ENCODE measurements at regions not wholly inside any gene's neighbourhood (a gene's known extent, or its start where the extent isn't known, plus 50 kb on each side); places are given as distances from the start of the nearest gene placed in this dataset.

GRCh38 chr2:235371018-235371417, 122.8 kb upstream of the AGAP1 start:
- no peak for DNase-seq

DNA sequence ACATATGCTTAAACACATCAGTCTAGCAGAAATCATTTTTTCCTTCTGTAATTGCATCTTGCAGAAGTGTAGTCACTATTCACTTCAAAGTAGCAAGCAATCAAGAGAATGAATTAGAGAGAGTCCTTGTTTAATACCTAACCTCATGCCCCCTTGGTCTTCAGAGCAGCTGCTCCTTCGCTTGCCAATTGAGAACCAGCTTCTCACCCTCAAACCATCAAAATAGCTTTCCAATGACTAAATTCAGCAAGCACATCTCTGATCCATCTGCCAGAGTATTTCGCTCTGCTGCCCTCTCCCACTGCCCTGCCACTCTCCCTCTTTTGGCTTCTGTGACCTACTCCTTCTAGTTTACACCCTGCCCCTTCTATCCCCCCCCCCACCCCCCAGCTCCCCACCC, 120.7 kb upstream of the AGAP1 start:
- DNase-seq, result no peak

- no peak for DNase-seq
Observed at GRCh38 chr2:235377176-235377575, 116.7 kb upstream of the AGAP1 start.

GRCh38 chr2:235378246-235378645, 115.6 kb upstream of the AGAP1 start:
- no peak for DNase-seq

GRCh38 chr2:235378944-235379343, 114.9 kb upstream of the AGAP1 start:
- no peak for DNase-seq

DNA sequence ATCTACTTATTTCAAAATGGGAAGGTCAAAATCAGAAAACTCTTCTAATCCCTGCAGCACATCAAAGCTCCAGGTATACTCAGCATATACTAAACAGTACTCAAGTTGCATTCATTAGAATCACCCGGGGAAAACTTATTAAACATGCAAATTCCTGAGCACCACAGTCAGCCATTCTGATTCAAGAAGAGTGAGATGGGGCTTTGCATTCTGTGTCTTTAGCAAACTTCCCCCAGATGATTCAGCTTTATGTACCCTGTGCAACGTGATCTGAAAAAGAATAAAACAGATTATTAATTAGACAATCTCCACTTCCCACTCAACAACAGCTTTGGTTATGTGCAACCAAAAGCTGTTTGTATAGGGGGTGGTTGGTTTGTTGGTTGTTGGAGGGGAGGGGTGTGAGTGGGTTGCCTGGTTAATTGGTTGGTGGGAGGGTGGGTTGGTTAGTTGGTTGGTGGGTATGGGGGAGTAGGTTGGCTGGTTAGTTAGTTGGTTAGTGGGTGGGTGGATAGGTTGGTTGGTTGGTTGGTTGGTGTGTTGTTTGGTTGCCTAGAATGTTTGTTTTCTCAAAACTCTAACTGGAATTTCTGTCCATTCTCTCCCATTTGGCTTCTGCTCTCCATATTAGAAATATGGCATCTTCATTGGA, 112.5 kb upstream of the AGAP1 start:
- DNase-seq, result no peak

DNA sequence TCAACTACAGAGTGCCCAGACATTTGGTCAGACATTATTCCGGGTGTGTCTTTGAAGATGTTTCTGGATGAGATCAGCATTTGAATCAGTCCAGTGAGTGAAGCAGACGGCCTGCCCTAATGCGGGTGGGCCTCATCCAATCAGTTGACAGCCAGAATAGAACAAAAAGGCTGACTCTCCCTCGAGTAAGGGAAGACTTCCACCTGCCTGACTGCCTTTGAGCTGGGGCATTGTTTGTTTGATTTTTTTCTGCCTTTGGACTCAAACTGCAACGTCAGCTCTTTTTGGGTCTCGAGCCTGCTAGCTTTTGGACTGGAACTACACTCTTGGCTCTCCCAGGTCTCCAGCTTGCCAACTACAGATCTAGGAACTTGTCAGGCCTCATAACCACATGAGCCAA, 111.7 kb upstream of the AGAP1 start:
- peak; percentile 52 for DNase-seq

GRCh38 chr2:235382601-235383000, 111.2 kb upstream of the AGAP1 start:
- no peak for DNase-seq

- peak; percentile 49 for DNase-seq
Observed at GRCh38 chr2:235383272-235383843, 110.5 kb upstream of the AGAP1 start.

DNA sequence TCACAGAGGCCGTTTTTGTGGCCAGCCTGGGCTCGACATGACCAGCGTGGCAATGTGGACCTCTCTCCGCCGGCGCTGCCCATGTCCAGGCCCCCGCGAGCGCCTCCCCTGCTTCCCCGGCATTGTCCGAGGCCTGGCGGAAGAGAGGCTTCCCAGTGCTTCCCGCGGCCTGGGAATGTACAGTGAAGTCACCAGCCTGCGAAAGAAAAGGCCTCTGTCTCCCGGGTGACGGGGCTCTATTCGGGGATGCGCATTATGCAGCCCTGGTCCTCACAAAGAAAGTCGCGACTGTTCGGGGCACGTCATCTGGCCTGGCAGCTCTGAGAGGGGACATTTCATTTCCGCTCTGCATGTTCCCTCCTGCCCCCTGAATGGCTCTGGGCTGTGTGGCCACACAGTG, 109.2 kb upstream of the AGAP1 start:
- no peak for DNase-seq

DNA sequence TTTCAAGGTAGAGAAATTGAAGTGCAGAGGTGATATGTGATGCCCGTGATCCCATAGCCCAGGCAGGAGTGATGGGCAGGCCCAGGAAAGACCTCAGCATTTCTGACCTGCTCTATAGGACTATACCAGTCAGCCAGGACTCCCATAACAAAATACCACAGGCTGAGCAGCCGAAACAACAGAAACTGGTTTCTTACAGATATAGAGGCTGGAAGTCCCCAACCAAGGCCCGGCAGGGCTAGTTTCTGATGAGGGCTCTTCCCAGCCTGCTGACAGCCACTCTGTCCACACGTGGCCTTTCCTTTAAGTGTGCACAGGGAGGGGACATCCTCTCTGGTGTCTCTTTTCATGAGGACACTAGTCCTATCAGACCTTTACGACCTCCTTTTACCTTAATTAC, 104.2 kb upstream of the AGAP1 start:
- DNase-seq, result no peak

DNA sequence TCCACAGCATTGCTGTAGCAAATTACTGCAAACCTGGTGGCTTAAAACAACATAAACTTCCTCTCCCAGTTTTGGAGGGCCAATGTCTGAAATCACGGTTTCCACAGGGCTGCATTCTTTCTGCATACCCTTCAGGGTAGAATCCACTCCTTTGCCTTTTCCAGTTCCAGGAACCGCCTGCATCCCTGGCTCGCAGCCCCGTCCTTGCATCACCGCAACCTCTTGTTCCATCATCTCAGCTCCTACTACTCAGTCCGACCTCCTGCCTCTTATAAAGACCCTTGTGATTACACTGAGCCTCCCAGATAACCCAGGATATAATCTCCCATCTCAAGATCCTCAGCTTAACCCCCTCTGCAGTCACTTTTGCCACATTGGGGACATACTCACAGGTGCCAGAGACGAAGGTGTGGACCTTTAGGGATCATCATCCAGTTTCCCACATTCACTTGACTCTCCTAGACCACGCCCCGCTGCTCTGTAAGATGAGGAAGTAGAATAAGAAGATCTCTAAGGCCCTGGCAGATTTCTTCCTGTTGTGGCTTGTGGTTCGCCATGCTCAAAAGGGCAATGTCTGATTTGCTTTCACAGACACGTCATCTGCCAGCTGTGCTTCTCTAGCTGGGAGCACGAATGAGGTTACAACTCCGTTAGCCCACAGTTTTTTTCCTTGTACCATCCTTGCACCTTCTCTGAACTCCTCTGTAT, 103.6 kb upstream of the AGAP1 start:
- peak; percentile 36 for DNase-seq

- no peak for DNase-seq
Observed at GRCh38 chr2:235390816-235391194, 103.0 kb upstream of the AGAP1 start.

DNA sequence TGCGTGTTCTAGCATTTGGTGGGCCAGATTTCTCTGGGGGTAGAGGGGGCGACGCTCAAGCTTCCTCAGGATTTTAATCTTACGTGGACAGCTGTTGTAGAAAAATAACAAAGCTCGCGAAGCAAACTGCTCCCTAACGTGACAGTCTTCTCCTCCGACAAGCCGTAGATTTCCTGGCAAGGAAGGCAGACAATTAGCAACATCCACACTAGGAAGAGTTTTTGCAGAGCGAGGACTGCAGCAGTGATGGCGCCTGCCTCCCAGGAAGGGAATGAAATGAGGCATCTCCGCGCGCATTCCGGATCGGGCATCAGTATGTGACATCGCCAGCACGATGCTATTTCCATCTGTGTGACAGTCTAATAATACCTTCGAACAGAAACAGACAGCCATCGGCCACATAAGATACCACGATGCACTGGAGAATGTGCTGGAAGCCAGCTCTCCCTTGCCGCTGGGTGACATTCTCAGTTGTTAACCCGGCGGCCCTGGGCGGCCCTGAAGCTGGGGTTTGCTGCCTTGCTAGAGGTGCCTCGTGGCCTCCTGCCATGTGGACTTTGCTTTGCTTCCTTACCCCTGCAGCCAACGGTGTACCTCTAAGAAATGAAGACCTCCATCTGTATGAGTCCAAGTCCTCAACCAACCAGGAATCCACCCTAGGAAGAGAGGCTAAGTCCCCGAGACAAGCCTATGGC, 101.8 kb upstream of the AGAP1 start:
- DNase-seq, result no peak

DNA sequence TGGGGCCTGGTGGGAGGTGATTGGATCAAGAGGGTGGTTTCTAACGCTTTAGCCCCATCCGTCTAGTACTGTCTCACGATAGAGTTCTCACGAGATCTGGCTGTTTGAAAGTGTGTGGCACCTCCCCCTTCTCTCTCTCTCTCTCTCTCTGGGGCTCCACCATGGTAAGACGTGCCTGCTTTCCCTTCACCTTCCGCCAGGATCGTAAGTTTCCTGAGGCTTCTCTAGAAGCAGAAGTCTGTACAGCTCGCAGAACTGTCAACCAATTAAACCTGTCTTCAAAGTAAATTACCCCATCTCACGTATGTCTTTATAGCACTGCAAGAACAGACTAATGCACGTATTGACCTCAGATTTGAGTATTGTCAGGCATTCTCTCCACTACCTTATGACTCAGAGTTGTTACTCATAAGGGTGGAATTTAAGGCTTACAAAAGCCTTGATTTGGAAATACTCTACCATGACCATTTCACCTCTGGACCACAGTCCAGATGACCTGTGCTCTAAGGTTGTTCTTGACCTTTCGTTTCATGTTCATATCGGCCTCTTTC, 99.5 kb upstream of the AGAP1 start:
- no peak for DNase-seq

DNA sequence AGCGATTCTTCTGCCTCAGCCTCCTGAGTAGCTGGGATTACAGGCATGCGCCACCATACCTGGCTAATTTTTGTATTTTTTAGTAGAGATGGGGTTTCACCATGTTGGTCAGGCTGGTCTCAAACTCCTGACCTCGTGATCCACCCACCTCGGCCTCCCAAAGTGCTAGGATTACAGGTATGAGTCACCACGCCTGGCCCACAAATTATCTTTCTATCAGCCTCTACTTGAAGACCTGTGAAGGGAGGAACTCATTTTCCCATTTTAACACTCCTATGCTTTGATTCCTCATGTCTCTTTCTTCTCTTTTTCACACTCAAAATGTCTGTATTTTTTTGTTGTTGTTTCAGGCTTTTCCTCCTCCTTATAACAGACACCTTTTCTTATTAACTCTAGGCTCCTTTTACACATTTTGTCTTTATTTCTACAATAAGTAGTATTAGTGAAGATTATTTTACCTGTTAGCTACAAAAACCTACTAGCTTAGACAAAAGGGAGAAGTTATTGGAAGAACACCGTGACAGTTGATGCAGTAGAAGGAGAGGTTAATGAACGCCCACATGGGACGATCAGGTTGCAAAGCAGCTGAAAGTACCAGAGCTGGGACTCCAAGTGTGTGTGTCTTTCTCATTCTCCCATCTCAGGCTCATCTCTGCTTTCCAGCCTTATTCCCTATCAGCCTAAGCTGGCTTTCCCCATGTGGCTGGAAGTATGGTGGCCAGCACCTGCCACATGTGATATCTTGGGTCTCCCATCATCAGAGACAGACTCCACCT, 97.6 kb upstream of the AGAP1 start:
- DNase-seq, result no peak

DNA sequence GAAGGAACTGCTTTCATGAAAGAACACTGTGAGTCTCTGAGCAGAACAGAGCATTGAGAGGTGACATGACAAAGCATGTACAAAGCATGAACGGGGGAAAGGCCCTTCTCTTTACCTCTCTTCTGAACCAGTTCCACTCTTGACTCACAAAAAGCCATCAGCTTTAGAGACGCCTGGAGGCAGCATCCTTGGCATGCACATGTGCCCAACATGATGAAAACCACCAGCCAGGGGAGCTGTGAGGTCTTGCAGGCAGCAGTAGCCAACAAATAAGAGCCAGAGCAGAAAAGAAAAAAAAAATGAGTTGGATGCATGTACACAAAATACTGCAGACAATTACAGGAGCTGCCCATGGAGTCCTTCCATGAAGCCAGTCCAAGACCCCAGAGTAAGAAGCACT, 95.5 kb upstream of the AGAP1 start:
- no peak for DNase-seq

DNA sequence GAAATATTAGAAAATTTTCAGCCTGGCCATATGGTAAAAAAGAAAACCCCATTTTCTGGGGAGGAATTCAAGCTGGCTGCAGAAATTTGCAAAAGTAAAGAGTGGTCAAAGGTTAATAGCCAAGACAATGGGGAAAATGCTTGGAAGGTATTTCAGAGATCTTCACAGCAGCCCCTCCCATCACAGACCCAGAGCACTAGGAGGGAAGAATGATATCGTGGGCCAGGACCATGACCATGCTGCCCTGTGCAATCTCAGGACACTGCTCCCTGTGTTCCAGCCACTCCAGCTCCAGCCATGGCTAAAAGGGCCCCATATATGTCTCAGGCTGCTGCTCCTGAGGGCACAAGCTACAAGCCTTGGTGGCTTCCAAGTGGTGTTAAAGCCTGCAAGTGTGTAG, 93.9 kb upstream of the AGAP1 start:
- no peak for DNase-seq

GRCh38 chr2:235402422-235402821, 91.4 kb upstream of the AGAP1 start:
- DNase-seq, result no peak

- no peak for DNase-seq
Observed at GRCh38 chr2:235405612-235406361, 88.1 kb upstream of the AGAP1 start.

GRCh38 chr2:235406430-235406829, 87.4 kb upstream of the AGAP1 start:
- no peak for DNase-seq

GRCh38 chr2:235411905-235412485, 81.8 kb upstream of the AGAP1 start:
- no peak for DNase-seq

Data from right hindlimb (tissue), 1 donor.